A549 (cell line): ENCODE measurements at regions not wholly inside any gene's neighbourhood (a gene's known extent, or its start where the extent isn't known, plus 50 kb on each side); places are given as distances from the start of the nearest gene placed in this dataset.

ENCODE experiments used
- ATAC-seq, 2 experiments: fragments of 200-7000 bp in 1 of 2; fragments of >200 bp in 1 of 2; cut with Nextera tagmentation in 1 of 2; cut with Tn5 transposase in 1 of 2; 3 replicates each; pipeline versions ENCODE4 v1.8.0 to v1.9.1; 2018 to 2020; ENCODE audit warnings: mild to moderate bottlenecking in 1 of 2, moderate library complexity in 1 of 2
- CTCF ChIA-PET: fragments of 300-600 bp; sonication (Branson Sonifier 250); formaldehyde crosslinking; extraction: SDS; loops from one replicate; lab custom pipeline; 2021; ENCODE audit warnings: antibody characterized with exemption, inconsistent platforms; lab: Yijun Ruan, JAX
- POLR2A ChIA-PET: fragments of 350-600 bp; formaldehyde crosslinking; extraction: SDS; loops from one replicate; lab custom pipeline; 2021; ENCODE audit warnings: antibody characterized with exemption, inconsistent platforms; lab: Yijun Ruan, JAX
- DNase-seq, 2 experiments: peaks; one replicate each; pipeline versions ENCODE4 v3.0.0 to v3.0.0-alpha.2; 2011 to 2016; ENCODE audit warnings: low read depth in 1 of 2, low spot score in 1 of 2
- FAIRE-seq: peaks from 2 replicates; lab custom pipeline; 2011; peaks lifted over from hg19 to GRCh38; lab: Jason Lieb, UNC
- H3K27ac ChIP-seq, 2 experiments: fragments of >200 bp; sonication (Bioruptor Twin); formaldehyde crosslinking; 3 replicates each; pipeline ENCODE4 v1.5.1; 2016 to 2017
- H3K4me1 ChIP-seq: fragments of >200 bp; sonication (Bioruptor Twin); formaldehyde crosslinking; 3 replicates; pipeline ENCODE4 v1.6.1; 2016
- H3K4me2 ChIP-seq: fragments of >200 bp; sonication (Bioruptor Twin); formaldehyde crosslinking; 3 replicates; pipeline ENCODE4 v1.6.1; 2016
- H3K4me3 ChIP-seq: fragments of >200 bp; sonication (Bioruptor Twin); formaldehyde crosslinking; 3 replicates; pipeline ENCODE4 v1.5.1; 2016
- H3K9me3 ChIP-seq: fragments of >200 bp; sonication (Bioruptor Twin); formaldehyde crosslinking; 3 replicates; pipeline ENCODE4 v1.6.1; 2016
- BHLHE40 ChIP-seq: IDR thresholded peaks from 2 replicates; pipeline ENCODE4 v1.6.1; 2012; ENCODE audit warnings: low read depth, low read length, inconsistent platforms
- CBX8 ChIP-seq: fragments of 200-600 bp; sonication (generic); IDR thresholded peaks from 2 replicates; pipeline ENCODE4 v1.6.1; 2016
- CEBPB ChIP-seq, 2 experiments: fragments of >200 bp in 1 of 2; sonication (Bioruptor Twin) in 1 of 2; formaldehyde crosslinking in 1 of 2; IDR thresholded peaks; 2 replicates each; pipeline ENCODE4 v1.6.1; 2012 to 2016
- CTCF ChIP-seq: fragments of >200 bp; sonication (Bioruptor Twin); formaldehyde crosslinking; IDR thresholded peaks from 3 replicates; pipeline ENCODE4 v1.5.1; 2016
- E2F6 ChIP-seq: IDR thresholded peaks from 2 replicates; pipeline ENCODE4 v1.6.1; 2012; ENCODE audit warnings: low read depth, borderline replicate concordance
- EHMT2 ChIP-seq: fragments of 200-600 bp; sonication (generic); IDR thresholded peaks from 2 replicates; pipeline ENCODE4 v1.6.1; 2016; ENCODE audit warnings: antibody characterized with exemption, low read depth, mild to moderate bottlenecking, moderate library complexity
- ELK1 ChIP-seq: fragments of 150-350 bp; IDR thresholded peaks from 2 replicates; pipeline ENCODE4 v1.6.1; 2014; ENCODE audit warnings: low read depth, mild to moderate bottlenecking, low read length
- ESRRA ChIP-seq: fragments of 150-350 bp; IDR thresholded peaks from 2 replicates; pipeline ENCODE4 v1.6.1; 2014; ENCODE audit warnings: mild to moderate bottlenecking, low read length, borderline replicate concordance
- FOXS1 ChIP-seq: fragments of 250-450 bp; sonication (Bioruptor Pico); IDR thresholded peaks from 2 replicates; pipeline ENCODE4 v1.5.0; 2020; ENCODE audit warnings: mild to moderate bottlenecking, moderate library complexity
- HDAC2 ChIP-seq: fragments of 200-600 bp; sonication (generic); IDR thresholded peaks from 2 replicates; pipeline ENCODE4 v1.6.1; 2016
- HES2 ChIP-seq: fragments of >200 bp; sonication (Bioruptor Twin); formaldehyde crosslinking; IDR thresholded peaks from 2 replicates; pipeline ENCODE4 v1.6.1; 2016
- HEYL ChIP-seq: fragments of 250-450 bp; sonication (Bioruptor Pico); IDR thresholded peaks from 2 replicates; pipeline ENCODE4 v1.8.0; 2021; ENCODE audit warnings: mild to moderate bottlenecking, moderate library complexity
- HOXA7 ChIP-seq: fragments of 250-450 bp; sonication (Bioruptor Pico); IDR thresholded peaks from 2 replicates; pipeline ENCODE4 v1.5.0; 2020; ENCODE audit warnings: mild to moderate bottlenecking, moderate library complexity
- HOXB13 ChIP-seq: fragments of 250-450 bp; sonication (Bioruptor Pico); IDR thresholded peaks from 2 replicates; pipeline ENCODE4 v1.5.0; 2020; ENCODE audit warnings: low read depth, mild to moderate bottlenecking, moderate library complexity
- JUN ChIP-seq, 2 experiments: fragments of >200 bp; sonication (Bioruptor Twin); formaldehyde crosslinking; IDR thresholded peaks; 2 replicates in 1 of 2; 3 replicates in 1 of 2; pipeline ENCODE4 v1.6.1; 2016 to 2017
- JUNB ChIP-seq: fragments of >200 bp; sonication (Bioruptor Twin); formaldehyde crosslinking; IDR thresholded peaks from 2 replicates; pipeline ENCODE4 v1.6.1; 2016
- MAFK ChIP-seq: fragments of 450-650 bp; IDR thresholded peaks from 2 replicates; pipeline ENCODE4 v1.6.1; 2014; ENCODE audit not compliant: partially characterized antibody
- MAZ ChIP-seq: fragments of 150-350 bp; IDR thresholded peaks from 2 replicates; pipeline ENCODE4 v1.6.1; 2014; ENCODE audit warnings: antibody characterized with exemption, low read depth, low read length, borderline replicate concordance
- MYC ChIP-seq: IDR thresholded peaks from 2 replicates; pipeline ENCODE4 v1.6.1; 2012; ENCODE audit warnings: mild to moderate bottlenecking, inconsistent platforms, low read length, improper control_type of control experiment, borderline replicate concordance
- NFE2L2 ChIP-seq: fragments of 150-350 bp; conservative IDR thresholded peaks from 2 replicates; pipeline ENCODE4 v1.6.1; 2014; ENCODE audit warnings: low read length
- NR3C1 ChIP-seq: fragments of >200 bp; sonication (Bioruptor Twin); formaldehyde crosslinking; IDR thresholded peaks from 3 replicates; pipeline ENCODE4 v1.6.1; 2017
- PHF8 ChIP-seq: fragments of 200-600 bp; sonication (generic); IDR thresholded peaks from 2 replicates; pipeline ENCODE4 v1.6.1; 2016; ENCODE audit warnings: low read depth, mild to moderate bottlenecking, antibody characterized with exemption, moderate library complexity, borderline replicate concordance
- RARB ChIP-seq: fragments of 250-450 bp; sonication (Bioruptor Pico); IDR thresholded peaks from 2 replicates; pipeline ENCODE4 v1.8.0; 2021; ENCODE audit warnings: mild to moderate bottlenecking, moderate library complexity
- RCOR1 ChIP-seq: fragments of 150-350 bp; IDR thresholded peaks from 2 replicates; pipeline ENCODE4 v1.6.1; 2014; ENCODE audit warnings: antibody characterized with exemption, low read length, low read depth
- RFX5 ChIP-seq: fragments of 450-650 bp; IDR thresholded peaks from 2 replicates; pipeline ENCODE4 v1.7.1; 2014; ENCODE audit warnings: antibody characterized with exemption, mild to moderate bottlenecking, moderate library complexity
- RNF2 ChIP-seq: fragments of 200-600 bp; sonication (generic); IDR thresholded peaks from 2 replicates; pipeline ENCODE4 v1.6.1; 2016; ENCODE audit warnings: low read depth, mild to moderate bottlenecking, antibody characterized with exemption, moderate library complexity, borderline replicate concordance
- SREBF2 ChIP-seq: fragments of 450-650 bp; IDR thresholded peaks from 2 replicates; pipeline ENCODE4 v1.6.1; 2014; ENCODE audit warnings: mild to moderate bottlenecking, moderate library complexity
- TFCP2L1 ChIP-seq: fragments of 250-450 bp; sonication (Bioruptor Pico); IDR thresholded peaks from 2 replicates; pipeline ENCODE4 v1.5.0; 2021; ENCODE audit warnings: mild to moderate bottlenecking
- ZC3H11A ChIP-seq: fragments of 450-650 bp; IDR thresholded peaks from 2 replicates; pipeline ENCODE4 v1.6.1; 2014; ENCODE audit warnings: antibody characterized with exemption, mild to moderate bottlenecking
- ZFP36 ChIP-seq: fragments of 450-650 bp; IDR thresholded peaks from 2 replicates; pipeline ENCODE4 v1.6.1; 2014; ENCODE audit warnings: borderline replicate concordance; ENCODE audit not compliant: partially characterized antibody
- WGBS: methylation state at CpG from one replicate; pipeline ENCODE4 v1.1.6; 2017; ENCODE audit errors: missing lambda C conversion rate; 5-methylcytosine and 5-hydroxymethylcytosine counted together

GRCh38 chr17:77708049-77708448 is 250.5 kb upstream of the TNRC6C start:
- no peak overlapping the region for H3K4me2 ChIP-seq
- DNase-seq = no peak
- ChIA-PET CTCF (interaction anchor here (0.6 to 1.6 kb wide), 2 partner anchors 15 to 135 kb away, joined by 4 to 5 read pairs; no protein-coding TSS in a partner anchor), POLR2A (no interaction called here)
- peaks cover 54% of the 10 kb centered on the region for H3K9me3 ChIP-seq
- TF ChIP-seq ESRRA = no peak
- TF ChIP-seq ZFP36 = no peak
- TF ChIP-seq RFX5 = no peak
- no peak for TF ChIP-seq RNF2
- no peak for TF ChIP-seq CTCF
- TF ChIP-seq FOXS1 (CRISPR knock-in tag) = no peak
- no peak for TF ChIP-seq TFCP2L1 (CRISPR knock-in tag)
- no peak for TF ChIP-seq JUN (IDR thresholded peaks at IDR 0.05)
- TF ChIP-seq HOXA7 (CRISPR knock-in tag) = no peak
- TF ChIP-seq HEYL = no peak
- TF ChIP-seq ELK1 = no peak
- no peak for TF ChIP-seq JUNB
- no peak for TF ChIP-seq RARB (CRISPR knock-in tag)
- no peak for TF ChIP-seq NFE2L2
- no peak for TF ChIP-seq HDAC2
- TF ChIP-seq BHLHE40 = no peak
- TF ChIP-seq CEBPB (IDR thresholded peaks at IDR 0.05) = no peak
- TF ChIP-seq MAZ = no peak
- no peak for TF ChIP-seq EHMT2
- TF ChIP-seq SREBF2 = no peak
- H3K4me1 ChIP-seq = no peaks in the 10 kb centered on the region
- H3K27ac ChIP-seq = no peak overlapping the region
- H3K4me3 ChIP-seq = no peak overlapping the region
- whole genome bisulfite sequencing = 8% methylated on average over 4 of the region's 4 CpGs
- no peak for FAIRE-seq
- ATAC-seq = no peak

- WGBS = 37% methylated on average over 8 of the region's 8 CpGs
- no peak overlapping the region for H3K27ac ChIP-seq
- FAIRE-seq = no peak
- TF ChIP-seq RCOR1 (no peak), CEBPB (IDR thresholded peaks at IDR 0.05) (no peak), MYC (no peak), E2F6 (no peak)
- peaks cover 45% of the 10 kb centered on the region for H3K9me3 ChIP-seq
- ATAC-seq = no peak
- POLR2A ChIA-PET = no interaction called here
- H3K4me3 ChIP-seq = no peak overlapping the region
- no peaks in the 10 kb centered on the region for H3K4me1 ChIP-seq
- no peak overlapping the region for H3K4me2 ChIP-seq
- CTCF ChIA-PET = interaction anchor here (1.2 to 2.3 kb wide), 3 partner anchors 11 to 19 kb away, joined by 3 to 6 read pairs (median 5); no protein-coding TSS in a partner anchor
- no peak for DNase-seq
Observed at GRCh38 chr17:77708936-77709335, 249.6 kb upstream of the TNRC6C start.

GRCh38 chr17:77709594-77709993 is 248.9 kb upstream of the TNRC6C start:
- peaks cover 39% of the 10 kb centered on the region for H3K9me3 ChIP-seq
- POLR2A ChIA-PET = interaction anchor here (1.4 kb wide), 1 partner anchor 249 kb away, joined by 8 read pairs; the partner anchor contains the start of gene TNRC6C
- TF ChIP-seq SREBF2 (no peak), HOXA7 (CRISPR knock-in tag) (no peak), MAFK (no peak), JUN (IDR thresholded peaks at IDR 0.05) (no peak), EHMT2 (no peak), HOXB13 (no peak), FOXS1 (CRISPR knock-in tag) (no peak), RNF2 (no peak), CBX8 (no peak), ZC3H11A (no peak), HES2 (no peak), PHF8 (no peak), HEYL (no peak), NR3C1 (no peak), BHLHE40 (no peak)
- H3K27ac ChIP-seq = no peak overlapping the region
- no peak overlapping the region for H3K4me2 ChIP-seq
- CTCF ChIA-PET = interaction anchor here (0.5 to 2.4 kb wide), 7 partner anchors 12 to 350 kb away, joined by 3 to 11 read pairs (median 5); no protein-coding TSS in a partner anchor
- FAIRE-seq = no peak
- ATAC-seq = no peak
- no peaks in the 10 kb centered on the region for H3K4me1 ChIP-seq
- H3K4me3 ChIP-seq = no peak overlapping the region
- WGBS = 12% methylated on average over 5 of the region's 5 CpGs
- no peak for DNase-seq
